ENCODE measurements at regions not wholly inside any gene's neighbourhood (a gene's known extent, or its start where the extent isn't known, plus 50 kb on each side); places are given as distances from the start of the nearest gene placed in this dataset.

GRCh38 chrX:78429172-78429571 lies 101.8 kb upstream of the CYSLTR1 start:
- TF ChIP-seq ZFX (IDR thresholded peaks at IDR 0.05; ENCODE audit: borderline replicate concordance) (no peak), CTCF (IDR thresholded peaks at IDR 0.05) (no peak)
- no peak overlapping the region for H3K27ac ChIP-seq

GRCh38 chrX:78388663-78389062 lies 61.3 kb upstream of the CYSLTR1 start:
- no peak for TF ChIP-seq CTCF (IDR thresholded peaks at IDR 0.05)
- TF ChIP-seq ZFX (IDR thresholded peaks at IDR 0.05; ENCODE audit: borderline replicate concordance): no peak
- no peak overlapping the region for H3K27ac ChIP-seq

- no peak overlapping the region for H3K27ac ChIP-seq
- TF ChIP-seq CTCF (IDR thresholded peaks at IDR 0.05) (no peak), ZFX (IDR thresholded peaks at IDR 0.05; ENCODE audit: borderline replicate concordance) (no peak)
Measured at GRCh38 chrX:78387364-78387763, 60.0 kb upstream of the CYSLTR1 start.

GRCh38 chrX:78384486-78384885 lies 57.1 kb upstream of the CYSLTR1 start:
- TF ChIP-seq CTCF (IDR thresholded peaks at IDR 0.05) (no peak), ZFX (IDR thresholded peaks at IDR 0.05; ENCODE audit: borderline replicate concordance) (no peak)
- H3K27ac ChIP-seq: no peak overlapping the region

- no peak overlapping the region for H3K27ac ChIP-seq
- no peak for TF ChIP-seq CTCF (IDR thresholded peaks at IDR 0.05)
- TF ChIP-seq ZFX (IDR thresholded peaks at IDR 0.05; ENCODE audit: borderline replicate concordance): no peak
Measured at GRCh38 chrX:78383594-78383993, 56.2 kb upstream of the CYSLTR1 start.

- no peak overlapping the region for H3K27ac ChIP-seq
- TF ChIP-seq CTCF (IDR thresholded peaks at IDR 0.05) (no peak), ZFX (IDR thresholded peaks at IDR 0.05; ENCODE audit: borderline replicate concordance) (no peak)
Measured at GRCh38 chrX:78378476-78379115, 51.2 kb upstream of the CYSLTR1 start.
